ENCODE measurements at regions not wholly inside any gene's neighbourhood (a gene's known extent, or its start where the extent isn't known, plus 50 kb on each side); places are given as distances from the start of the nearest gene placed in this dataset.
"Not testable (repeated sequence)": the region's sequence is repeated elsewhere in the genome, so short reads cannot be mapped to it uniquely, and the experiment has no call there.

GRCh38 chr14:30064454-30064853, 136.8 kb upstream of the PRKD1 start:
- no peak overlapping the region for H3K4me2 ChIP-seq

GRCh38 chr14:30069536-30069935, 141.9 kb upstream of the PRKD1 start:
- H3K4me1 ChIP-seq, result no peaks in the 10 kb centered on the region
- H3K36me3 ChIP-seq, result no peaks in the 10 kb centered on the region
- no peak overlapping the region for H3K9ac ChIP-seq
- no peak for TF ChIP-seq Cebpa-rat (IDR thresholded peaks at IDR 0.05)
- H3K27ac ChIP-seq, result no peak overlapping the region
- H3K27me3 ChIP-seq, result no peaks in the 10 kb centered on the region
- no peak overlapping the region for H3K4me2 ChIP-seq
- peaks cover 31% of the 10 kb centered on the region for H3K9me3 ChIP-seq
- no peak overlapping the region for H3K4me3 ChIP-seq
- no peaks in the 10 kb centered on the region for H4K20me1 ChIP-seq

More at GRCh38 chr14:30064454-30064853, 136.8 kb upstream of the PRKD1 start:
- Histone ChIP-seq H3K4me3 (no peak overlapping the region), H3K36me3 (no peaks in the 10 kb centered on the region), H3K27me3 (no peaks in the 10 kb centered on the region), H3K4me1 (no peaks in the 10 kb centered on the region), H3K27ac (no peak overlapping the region), H4K20me1 (no peaks in the 10 kb centered on the region), H3K9me3 (no peaks in the 10 kb centered on the region), H3K9ac (no peak overlapping the region)
- TF ChIP-seq Cebpa-rat (IDR thresholded peaks at IDR 0.05), result no peak

- not testable (repeated sequence) for H3K36me3 ChIP-seq, H4K20me1 ChIP-seq, H3K4me2 ChIP-seq, H3K4me3 ChIP-seq, H3K9ac ChIP-seq, H3K4me1 ChIP-seq, H3K27ac ChIP-seq, H3K27me3 ChIP-seq
- peaks cover 39% of the 10 kb centered on the region for H3K9me3 ChIP-seq
Observed at GRCh38 chr14:30072454-30072853, 144.8 kb upstream of the PRKD1 start.

- peaks cover 24% of the 10 kb centered on the region for H3K9me3 ChIP-seq
- H3K4me2 ChIP-seq, result no peak overlapping the region
- no peaks in the 10 kb centered on the region for H3K36me3 ChIP-seq
- no peak for TF ChIP-seq Cebpa-rat (IDR thresholded peaks at IDR 0.05)
- H3K27ac ChIP-seq, result no peak overlapping the region
- no peak overlapping the region for H3K9ac ChIP-seq
- no peaks in the 10 kb centered on the region for H3K4me1 ChIP-seq
- H4K20me1 ChIP-seq, result no peaks in the 10 kb centered on the region
- H3K4me3 ChIP-seq, result no peak overlapping the region
- H3K27me3 ChIP-seq, result no peaks in the 10 kb centered on the region
Observed at GRCh38 chr14:30077946-30078345, 150.3 kb upstream of the PRKD1 start.

GRCh38 chr14:30078811-30079402, 151.3 kb upstream of the PRKD1 start:
- TF ChIP-seq Cebpa-rat (IDR thresholded peaks at IDR 0.05), result no peak
- no peak overlapping the region for H3K27ac ChIP-seq
- H3K9me3 ChIP-seq, result peaks cover 15% of the 10 kb centered on the region

GRCh38 chr14:30082486-30082885, 154.8 kb upstream of the PRKD1 start:
- no peak for TF ChIP-seq Cebpa-rat (IDR thresholded peaks at IDR 0.05)
- H3K27me3 ChIP-seq, result no peaks in the 10 kb centered on the region

More at GRCh38 chr14:30078811-30079402, 151.3 kb upstream of the PRKD1 start:
- H3K4me3 ChIP-seq, result no peak overlapping the region
- no peak overlapping the region for H3K9ac ChIP-seq
- H3K27me3 ChIP-seq, result no peaks in the 10 kb centered on the region
- H3K4me1 ChIP-seq, result no peaks in the 10 kb centered on the region
- no peak overlapping the region for H3K4me2 ChIP-seq
- no peaks in the 10 kb centered on the region for H4K20me1 ChIP-seq
- H3K36me3 ChIP-seq, result no peaks in the 10 kb centered on the region

GRCh38 chr14:30084811-30085210, 157.2 kb upstream of the PRKD1 start:
- Histone ChIP-seq H3K9me3 (peaks cover 35% of the 10 kb centered on the region), H4K20me1 (no peaks in the 10 kb centered on the region), H3K4me3 (no peak overlapping the region), H3K27me3 (no peaks in the 10 kb centered on the region), H3K9ac (no peak overlapping the region), H3K4me2 (peak overlapping the region; percentile 65), H3K36me3 (no peaks in the 10 kb centered on the region), H3K27ac (peak overlapping the region; percentile 20; the same call in 1 of the 2 replicates), H3K4me1 (peaks cover 20% of the 10 kb centered on the region)
- no peak for TF ChIP-seq Cebpa-rat (IDR thresholded peaks at IDR 0.05)

More at GRCh38 chr14:30082486-30082885, 154.8 kb upstream of the PRKD1 start:
- H3K4me3 ChIP-seq, result no peak overlapping the region
- no peak overlapping the region for H3K27ac ChIP-seq
- H4K20me1 ChIP-seq, result no peaks in the 10 kb centered on the region
- H3K9me3 ChIP-seq, result peaks cover 16% of the 10 kb centered on the region; the same call in 1 of the 2 replicates
- peaks cover 18% of the 10 kb centered on the region for H3K4me1 ChIP-seq
- no peak overlapping the region for H3K9ac ChIP-seq
- no peak overlapping the region for H3K4me2 ChIP-seq
- H3K36me3 ChIP-seq, result no peaks in the 10 kb centered on the region

- Histone ChIP-seq H3K27ac (no peak overlapping the region), H3K9ac (no peak overlapping the region), H3K4me2 (no peak overlapping the region), H3K36me3 (no peaks in the 10 kb centered on the region), H3K4me1 (peaks cover 24% of the 10 kb centered on the region), H3K9me3 (peaks cover 47% of the 10 kb centered on the region), H3K4me3 (no peak overlapping the region), H4K20me1 (no peaks in the 10 kb centered on the region), H3K27me3 (no peaks in the 10 kb centered on the region)
- TF ChIP-seq Cebpa-rat (IDR thresholded peaks at IDR 0.05), result no peak
Observed at GRCh38 chr14:30085943-30086342, 158.3 kb upstream of the PRKD1 start.

GRCh38 chr14:30088620-30089019, 161.0 kb upstream of the PRKD1 start:
- no peak for TF ChIP-seq Cebpa-rat (IDR thresholded peaks at IDR 0.05)
- H3K9ac ChIP-seq, result no peak overlapping the region
- H3K27me3 ChIP-seq, result no peaks in the 10 kb centered on the region
- H4K20me1 ChIP-seq, result no peaks in the 10 kb centered on the region
- no peak overlapping the region for H3K4me2 ChIP-seq
- no peak overlapping the region for H3K27ac ChIP-seq
- H3K36me3 ChIP-seq, result no peaks in the 10 kb centered on the region
- H3K4me1 ChIP-seq, result peaks cover 24% of the 10 kb centered on the region
- H3K4me3 ChIP-seq, result no peak overlapping the region
- peaks cover 59% of the 10 kb centered on the region for H3K9me3 ChIP-seq

GRCh38 chr14:30108975-30109700, 181.5 kb upstream of the PRKD1 start:
- Histone ChIP-seq H3K27me3 (no peaks in the 10 kb centered on the region), H4K20me1 (no peaks in the 10 kb centered on the region), H3K4me1 (no peaks in the 10 kb centered on the region), H3K4me2 (no peak overlapping the region), H3K9me3 (no peaks in the 10 kb centered on the region), H3K4me3 (no peak overlapping the region), H3K36me3 (no peaks in the 10 kb centered on the region), H3K9ac (no peak overlapping the region), H3K27ac (no peak overlapping the region)
- no peak for TF ChIP-seq Cebpa-rat (IDR thresholded peaks at IDR 0.05)
